Tibial nerve (tissue), 3 donors: ENCODE measurements at regions not wholly inside any gene's neighbourhood (a gene's known extent, or its start where the extent isn't known, plus 50 kb on each side); places are given as distances from the start of the nearest gene placed in this dataset.

Experiments used
- CTCF ChIP-seq, 5 experiments: fragments of 200-600 bp in 3 of 5; fragments of 450-650 bp in 2 of 5; sonication (generic) in 3 of 5; IDR thresholded peaks; one replicate each; pipeline ENCODE4 v1.5.1; 2016 to 2019; ENCODE audit warnings: antibody characterized with exemption in 5 of 5, mild to moderate bottlenecking in 3 of 5, moderate library complexity in 2 of 5
- POLR2A ChIP-seq, 2 donors: fragments of 450-650 bp; IDR thresholded peaks; one replicate each; pipeline ENCODE4 v1.6.1; 2017; ENCODE audit warnings: antibody characterized with exemption in 2 of 2, mild to moderate bottlenecking in 2 of 2, moderate library complexity in 2 of 2

GRCh38 chr13:87810391-87810801 lies 139.2 kb downstream of the SLITRK5 start:
- no peak for TF ChIP-seq CTCF (IDR thresholded peaks at IDR 0.05)
- TF ChIP-seq POLR2A (IDR thresholded peaks at IDR 0.05) = no peak
